ENCODE measurements at regions not wholly inside any gene's neighbourhood (a gene's known extent, or its start where the extent isn't known, plus 50 kb on each side); places are given as distances from the start of the nearest gene placed in this dataset.

GRCh38 chr10:78381107-78381506, 347.4 kb downstream of the RPS24 start:
- no peaks in the 10 kb centered on the region for H3K36me3 ChIP-seq (replicated peaks; ENCODE audit: control insufficient read depth, insufficient read depth, low read length)
- no peaks in the 10 kb centered on the region; the same call in 1 of the 2 replicates for H3K27me3 ChIP-seq (ENCODE audit: control insufficient read depth, insufficient read depth, low read length)
- H3K4me3 ChIP-seq (ENCODE audit: insufficient read depth, low read depth, low read length), result no peak overlapping the region
- DNase-seq, result peak; percentile 83

GRCh38 chr10:78382047-78382446, 348.4 kb downstream of the RPS24 start:
- Histone ChIP-seq H3K36me3 (replicated peaks; ENCODE audit: control insufficient read depth, insufficient read depth, low read length) (no peaks in the 10 kb centered on the region), H3K4me3 (ENCODE audit: insufficient read depth, low read depth, low read length) (no peak overlapping the region), H3K27me3 (ENCODE audit: control insufficient read depth, insufficient read depth, low read length) (no peaks in the 10 kb centered on the region; the same call in 1 of the 2 replicates)
- no peak for DNase-seq

GRCh38 chr10:78382772-78383171, 349.1 kb downstream of the RPS24 start:
- Histone ChIP-seq H3K27me3 (ENCODE audit: control insufficient read depth, insufficient read depth, low read length) (no peaks in the 10 kb centered on the region; the same call in 1 of the 2 replicates), H3K4me3 (ENCODE audit: insufficient read depth, low read depth, low read length) (no peak overlapping the region), H3K36me3 (replicated peaks; ENCODE audit: control insufficient read depth, insufficient read depth, low read length) (no peaks in the 10 kb centered on the region)
- DNase-seq, result no peak

GRCh38 chr10:78383378-78384048, 349.9 kb downstream of the RPS24 start:
- no peak overlapping the region for H3K4me3 ChIP-seq (ENCODE audit: insufficient read depth, low read depth, low read length)
- no peaks in the 10 kb centered on the region for H3K27me3 ChIP-seq (ENCODE audit: control insufficient read depth, insufficient read depth, low read length)
- no peaks in the 10 kb centered on the region for H3K36me3 ChIP-seq (replicated peaks; ENCODE audit: control insufficient read depth, insufficient read depth, low read length)
- DNase-seq, result no peak

- DNase-seq, result no peak
- no peaks in the 10 kb centered on the region for H3K27me3 ChIP-seq (ENCODE audit: control insufficient read depth, insufficient read depth, low read length)
- H3K4me3 ChIP-seq (ENCODE audit: insufficient read depth, low read depth, low read length), result no peak overlapping the region
- no peaks in the 10 kb centered on the region for H3K36me3 ChIP-seq (replicated peaks; ENCODE audit: control insufficient read depth, insufficient read depth, low read length)
These were observed 350.4 kb downstream of the RPS24 start for GRCh38 chr10:78384049-78384431.

GRCh38 chr10:78385599-78385998, 351.9 kb downstream of the RPS24 start:
- no peak for DNase-seq
- H3K4me3 ChIP-seq (ENCODE audit: insufficient read depth, low read depth, low read length), result no peak overlapping the region
- H3K27me3 ChIP-seq (ENCODE audit: control insufficient read depth, insufficient read depth, low read length), result no peaks in the 10 kb centered on the region
- no peaks in the 10 kb centered on the region for H3K36me3 ChIP-seq (replicated peaks; ENCODE audit: control insufficient read depth, insufficient read depth, low read length)

GRCh38 chr10:78386509-78386908, 352.8 kb downstream of the RPS24 start:
- H3K36me3 ChIP-seq (replicated peaks; ENCODE audit: control insufficient read depth, insufficient read depth, low read length), result no peaks in the 10 kb centered on the region
- no peak for DNase-seq
- no peaks in the 10 kb centered on the region for H3K27me3 ChIP-seq (ENCODE audit: control insufficient read depth, insufficient read depth, low read length)
- H3K4me3 ChIP-seq (ENCODE audit: insufficient read depth, low read depth, low read length), result no peak overlapping the region

GRCh38 chr10:78388331-78389050, 354.8 kb downstream of the RPS24 start:
- Histone ChIP-seq H3K4me3 (ENCODE audit: insufficient read depth, low read depth, low read length) (no peak overlapping the region), H3K27me3 (ENCODE audit: control insufficient read depth, insufficient read depth, low read length) (no peaks in the 10 kb centered on the region), H3K36me3 (replicated peaks; ENCODE audit: control insufficient read depth, insufficient read depth, low read length) (no peaks in the 10 kb centered on the region)
- no peak for DNase-seq

GRCh38 chr10:78389419-78389818, 355.8 kb downstream of the RPS24 start:
- Histone ChIP-seq H3K4me3 (ENCODE audit: insufficient read depth, low read depth, low read length) (no peak overlapping the region), H3K36me3 (replicated peaks; ENCODE audit: control insufficient read depth, insufficient read depth, low read length) (no peaks in the 10 kb centered on the region), H3K27me3 (ENCODE audit: control insufficient read depth, insufficient read depth, low read length) (no peaks in the 10 kb centered on the region)
- no peak for DNase-seq

GRCh38 chr10:78390051-78390450, 356.4 kb downstream of the RPS24 start:
- DNase-seq, result no peak
- Histone ChIP-seq H3K36me3 (replicated peaks; ENCODE audit: control insufficient read depth, insufficient read depth, low read length) (no peaks in the 10 kb centered on the region), H3K27me3 (ENCODE audit: control insufficient read depth, insufficient read depth, low read length) (no peaks in the 10 kb centered on the region), H3K4me3 (ENCODE audit: insufficient read depth, low read depth, low read length) (no peak overlapping the region)

GRCh38 chr10:78390817-78391216, 357.2 kb downstream of the RPS24 start:
- H3K27me3 ChIP-seq (ENCODE audit: control insufficient read depth, insufficient read depth, low read length), result no peaks in the 10 kb centered on the region
- no peak for DNase-seq
- H3K36me3 ChIP-seq (replicated peaks; ENCODE audit: control insufficient read depth, insufficient read depth, low read length), result no peaks in the 10 kb centered on the region

GRCh38 chr10:78391585-78391984, 357.9 kb downstream of the RPS24 start:
- no peak for DNase-seq
- H3K4me3 ChIP-seq (ENCODE audit: insufficient read depth, low read depth, low read length), result no peak overlapping the region
- no peaks in the 10 kb centered on the region for H3K27me3 ChIP-seq (ENCODE audit: control insufficient read depth, insufficient read depth, low read length)
- H3K36me3 ChIP-seq (replicated peaks; ENCODE audit: control insufficient read depth, insufficient read depth, low read length), result no peaks in the 10 kb centered on the region

More at GRCh38 chr10:78390817-78391216, 357.2 kb downstream of the RPS24 start:
- H3K4me3 ChIP-seq (ENCODE audit: insufficient read depth, low read depth, low read length), result no peak overlapping the region

GRCh38 chr10:78392197-78392596, 358.5 kb downstream of the RPS24 start:
- Histone ChIP-seq H3K4me3 (ENCODE audit: insufficient read depth, low read depth, low read length) (no peak overlapping the region), H3K27me3 (ENCODE audit: control insufficient read depth, insufficient read depth, low read length) (no peaks in the 10 kb centered on the region), H3K36me3 (replicated peaks; ENCODE audit: control insufficient read depth, insufficient read depth, low read length) (no peaks in the 10 kb centered on the region)
- DNase-seq, result no peak

GRCh38 chr10:78393094-78393493, 359.4 kb downstream of the RPS24 start:
- H3K36me3 ChIP-seq (replicated peaks; ENCODE audit: control insufficient read depth, insufficient read depth, low read length), result no peaks in the 10 kb centered on the region

GRCh38 chr10:78394047-78394446, 360.4 kb downstream of the RPS24 start:
- H3K4me3 ChIP-seq (ENCODE audit: insufficient read depth, low read depth, low read length), result no peak overlapping the region
- DNase-seq, result no peak

More at GRCh38 chr10:78393094-78393493, 359.4 kb downstream of the RPS24 start:
- Histone ChIP-seq H3K4me3 (ENCODE audit: insufficient read depth, low read depth, low read length) (no peak overlapping the region), H3K27me3 (ENCODE audit: control insufficient read depth, insufficient read depth, low read length) (no peaks in the 10 kb centered on the region)
- DNase-seq, result no peak

More at GRCh38 chr10:78394047-78394446, 360.4 kb downstream of the RPS24 start:
- Histone ChIP-seq H3K36me3 (replicated peaks; ENCODE audit: control insufficient read depth, insufficient read depth, low read length) (no peaks in the 10 kb centered on the region), H3K27me3 (ENCODE audit: control insufficient read depth, insufficient read depth, low read length) (no peaks in the 10 kb centered on the region)

Measured in H7 (cell line).